Mucosa of descending colon (tissue), 3 donors: ENCODE measurements at regions not wholly inside any gene's neighbourhood (a gene's known extent, or its start where the extent isn't known, plus 50 kb on each side); places are given as distances from the start of the nearest gene placed in this dataset.
A peak's percentile ranks its signal among the peaks of the same experiment; 100 is the strongest.

ENCODE experiments used
- ATAC-seq: fragments of 200-7000 bp; cut with Tn5 transposase; one replicate; pipeline ENCODE4 v1.9.1; 2020; ENCODE audit warnings: mild to moderate bottlenecking, moderate library complexity
- DNase-seq, 3 donors: peaks; one replicate each; pipeline ENCODE4 v3.0.0-alpha.2; 2020
- H3K36me3 ChIP-seq: fragments of 200-600 bp; one replicate; pipeline ENCODE4 v1.8.0; 2021; ENCODE audit warnings: low read depth, mild to moderate bottlenecking
- H3K4me1 ChIP-seq: fragments of 200-600 bp; one replicate; pipeline ENCODE4 v1.8.0; 2021; ENCODE audit warnings: low read depth, mild to moderate bottlenecking
- H3K4me3 ChIP-seq: fragments of 200-600 bp; one replicate; pipeline ENCODE4 v1.8.0; 2021; ENCODE audit warnings: mild to moderate bottlenecking
- H3K9me3 ChIP-seq: fragments of 200-600 bp; one replicate; pipeline ENCODE4 v1.8.0; 2021; ENCODE audit warnings: mild to moderate bottlenecking
- intact Hi-C, 2 donors: fragments of 100-400 bp; cut with DNase I in 1 of 2; cut with micrococcal nuclease in 1 of 2; formaldehyde crosslinking; loops; one replicate each; pipeline versions ENCODE4 v1.11.0 to v1.11.1; 2022; cut with DNase I, micrococcal nuclease
- TF ChIP-seq, protein P1 (sequence below): fragments of 200-600 bp; IDR thresholded peaks from one replicate; pipeline ENCODE4 v1.8.0; 2022; ENCODE audit warnings: antibody characterized with exemption, mild to moderate bottlenecking
- donor health status: DM: no; HTN: no; CAD: no; lungs with moderate emphysema.
- donor health status: DM: no; HTN: no; CAD: no.
- donor health status: DM: no; HTN: yes; CAD: no.

DNA sequence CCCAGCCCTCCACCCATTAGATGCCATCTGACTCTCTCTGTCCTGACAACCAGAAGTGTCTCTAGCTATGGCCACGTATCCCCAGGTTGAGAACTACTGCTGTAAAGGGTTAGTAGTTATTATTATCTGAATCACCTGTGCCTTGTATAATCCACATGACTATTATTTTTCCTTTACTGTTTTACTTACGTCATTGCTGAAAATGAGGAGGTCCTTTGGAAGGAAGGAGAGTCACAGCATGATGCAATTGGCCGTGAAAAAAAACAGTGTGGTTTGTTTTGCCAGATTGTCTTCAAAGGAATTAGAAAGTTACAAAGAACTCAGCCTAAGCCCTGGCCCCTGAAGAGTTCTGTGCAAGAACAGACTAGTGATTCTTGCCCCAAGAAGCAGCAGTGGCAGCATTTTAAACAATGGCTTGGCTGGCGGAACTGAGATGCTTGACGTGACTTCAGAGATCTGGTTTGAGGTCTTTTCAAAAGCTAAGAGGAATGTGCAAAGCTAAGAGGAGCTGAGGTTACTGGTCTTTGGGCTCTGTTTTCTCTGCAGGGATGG is 413.3 kb upstream of the EEF2KMT start:
- ATAC-seq (no peak), DNase-seq (no peak)
- Histone ChIP-seq H3K36me3 (no peaks in the 10 kb centered on the region), H3K4me3 (no peak overlapping the region), H3K9me3 (no peaks in the 10 kb centered on the region), H3K4me1 (no peaks in the 10 kb centered on the region)
- intact Hi-C loops, result no loop called here
- TF ChIP-seq, protein P1, sequence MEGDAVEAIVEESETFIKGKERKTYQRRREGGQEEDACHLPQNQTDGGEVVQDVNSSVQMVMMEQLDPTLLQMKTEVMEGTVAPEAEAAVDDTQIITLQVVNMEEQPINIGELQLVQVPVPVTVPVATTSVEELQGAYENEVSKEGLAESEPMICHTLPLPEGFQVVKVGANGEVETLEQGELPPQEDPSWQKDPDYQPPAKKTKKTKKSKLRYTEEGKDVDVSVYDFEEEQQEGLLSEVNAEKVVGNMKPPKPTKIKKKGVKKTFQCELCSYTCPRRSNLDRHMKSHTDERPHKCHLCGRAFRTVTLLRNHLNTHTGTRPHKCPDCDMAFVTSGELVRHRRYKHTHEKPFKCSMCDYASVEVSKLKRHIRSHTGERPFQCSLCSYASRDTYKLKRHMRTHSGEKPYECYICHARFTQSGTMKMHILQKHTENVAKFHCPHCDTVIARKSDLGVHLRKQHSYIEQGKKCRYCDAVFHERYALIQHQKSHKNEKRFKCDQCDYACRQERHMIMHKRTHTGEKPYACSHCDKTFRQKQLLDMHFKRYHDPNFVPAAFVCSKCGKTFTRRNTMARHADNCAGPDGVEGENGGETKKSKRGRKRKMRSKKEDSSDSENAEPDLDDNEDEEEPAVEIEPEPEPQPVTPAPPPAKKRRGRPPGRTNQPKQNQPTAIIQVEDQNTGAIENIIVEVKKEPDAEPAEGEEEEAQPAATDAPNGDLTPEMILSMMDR, result no peak

DNA sequence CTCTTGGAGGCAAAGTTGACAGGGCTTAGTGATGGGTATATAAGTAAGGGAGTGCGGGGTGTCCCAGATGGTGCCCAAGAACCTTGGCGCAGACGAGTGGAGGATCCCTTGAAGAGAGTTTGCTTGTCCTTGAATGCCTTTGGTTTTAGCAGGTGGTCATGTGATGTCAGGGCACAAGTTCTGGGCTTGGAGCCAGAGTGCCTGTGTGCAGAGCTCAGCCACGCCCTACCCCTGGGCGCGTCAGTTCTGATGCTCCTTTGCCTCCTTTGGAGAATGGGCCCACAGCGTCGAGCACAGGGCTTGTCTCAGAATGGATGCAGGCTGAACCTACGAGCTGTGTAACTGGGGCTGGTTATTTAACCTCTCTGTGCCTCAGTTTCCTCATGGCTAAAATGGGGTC is 412.2 kb upstream of the EEF2KMT start:
- DNase-seq (peak; percentile 84 to 93 (median 85)), ATAC-seq (peak; percentile 91)
- Histone ChIP-seq H3K4me3 (no peak overlapping the region), H3K36me3 (no peaks in the 10 kb centered on the region), H3K4me1 (no peaks in the 10 kb centered on the region), H3K9me3 (no peaks in the 10 kb centered on the region)
- intact Hi-C loops, result loop anchor here in 1 of 2 donors (10.0 kb wide), 1 partner anchor 115 kb away; no protein-coding TSS in a partner anchor
- TF ChIP-seq, protein P1, result no peak

DNA sequence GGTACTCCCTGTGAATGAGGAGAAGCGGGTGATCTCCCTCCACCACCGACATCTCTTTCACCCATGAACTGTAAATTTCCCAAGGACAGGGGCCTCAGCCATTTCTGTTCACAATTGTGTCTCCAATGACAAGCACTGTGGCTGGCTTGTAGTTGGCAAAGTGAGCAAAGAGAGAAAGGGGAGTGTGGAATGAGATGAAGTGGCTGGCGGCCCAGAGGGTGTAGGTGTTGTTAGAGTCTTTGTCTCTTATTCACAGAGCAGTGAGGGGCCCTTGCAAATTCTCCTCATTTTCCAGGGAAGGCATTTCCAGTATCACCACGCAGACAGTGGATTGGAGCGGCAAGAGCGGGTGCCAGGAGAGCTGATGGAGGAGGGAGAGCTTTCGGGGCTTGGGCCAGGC is 411.7 kb upstream of the EEF2KMT start:
- no peak for ATAC-seq
- no peak for DNase-seq
- H3K36me3 ChIP-seq, result no peaks in the 10 kb centered on the region
- intact Hi-C loops, result loop anchor here in 1 of 2 donors (10.0 kb wide), 1 partner anchor 115 kb away; no protein-coding TSS in a partner anchor
- TF ChIP-seq, protein P1, result no peak
- no peak overlapping the region for H3K4me3 ChIP-seq
- H3K9me3 ChIP-seq, result no peaks in the 10 kb centered on the region
- no peaks in the 10 kb centered on the region for H3K4me1 ChIP-seq

DNA sequence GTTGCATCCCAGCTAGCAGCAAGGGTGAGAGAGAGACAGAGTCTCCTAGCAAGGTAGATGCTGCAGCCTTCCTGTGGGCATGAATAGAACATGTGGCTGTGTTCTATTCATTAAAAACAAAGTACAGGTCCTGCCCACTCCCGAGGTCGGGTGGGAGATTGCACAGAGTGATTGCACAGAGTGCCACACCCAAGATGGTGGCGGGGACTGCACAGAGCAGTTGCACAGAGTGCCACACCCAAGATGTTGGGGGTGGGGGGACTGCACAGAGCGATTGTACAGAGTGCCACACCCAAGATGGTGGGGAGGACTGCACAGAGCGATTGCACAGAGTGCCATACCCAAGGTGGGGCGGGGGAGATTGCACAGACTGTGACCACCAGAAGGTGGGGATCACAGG is 410.8 kb upstream of the EEF2KMT start:
- H3K36me3 ChIP-seq, result no peaks in the 10 kb centered on the region
- H3K9me3 ChIP-seq, result no peaks in the 10 kb centered on the region
- H3K4me3 ChIP-seq, result no peak overlapping the region
- DNase-seq (peak in 2 of 3 donors; percentile 9 to 34), ATAC-seq (peak; percentile 22)
- intact Hi-C loops, result loop anchor here in 1 of 2 donors (10.0 kb wide), 1 partner anchor 116 kb away; no protein-coding TSS in a partner anchor
- H3K4me1 ChIP-seq, result no peaks in the 10 kb centered on the region
- TF ChIP-seq, protein P1, result no peak

DNA sequence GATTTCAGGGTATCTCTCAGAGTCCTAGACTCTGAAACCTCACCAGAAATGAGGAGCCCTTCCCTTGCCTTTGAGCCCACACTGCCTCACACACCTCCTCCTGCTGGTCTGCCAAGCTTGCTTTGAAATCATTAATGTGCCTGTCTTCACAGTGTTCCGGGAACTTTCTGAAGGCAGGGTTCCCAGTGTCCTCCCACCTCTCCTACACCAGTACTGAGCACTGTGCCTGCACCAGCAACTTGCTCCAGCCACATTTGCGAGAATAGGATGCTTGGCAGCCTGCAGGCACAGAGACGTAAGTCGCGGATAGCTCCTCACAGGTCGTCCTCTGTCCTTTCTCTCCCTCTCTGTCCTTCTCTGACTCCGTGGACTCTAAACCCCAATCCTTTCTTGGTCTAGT is 408.4 kb upstream of the EEF2KMT start:
- no peak for ATAC-seq
- no peak overlapping the region for H3K4me3 ChIP-seq
- no peaks in the 10 kb centered on the region for H3K36me3 ChIP-seq
- intact Hi-C loops, result loop anchor here in 1 of 2 donors (10.0 kb wide), 1 partner anchor 119 kb away; no protein-coding TSS in a partner anchor
- TF ChIP-seq, protein P1, result no peak
- DNase-seq, result no peak
- H3K9me3 ChIP-seq, result no peaks in the 10 kb centered on the region
- H3K4me1 ChIP-seq, result no peaks in the 10 kb centered on the region
